ENCODE measurements at regions not wholly inside any gene's neighbourhood (a gene's known extent, or its start where the extent isn't known, plus 50 kb on each side); places are given as distances from the start of the nearest gene placed in this dataset.

DNA sequence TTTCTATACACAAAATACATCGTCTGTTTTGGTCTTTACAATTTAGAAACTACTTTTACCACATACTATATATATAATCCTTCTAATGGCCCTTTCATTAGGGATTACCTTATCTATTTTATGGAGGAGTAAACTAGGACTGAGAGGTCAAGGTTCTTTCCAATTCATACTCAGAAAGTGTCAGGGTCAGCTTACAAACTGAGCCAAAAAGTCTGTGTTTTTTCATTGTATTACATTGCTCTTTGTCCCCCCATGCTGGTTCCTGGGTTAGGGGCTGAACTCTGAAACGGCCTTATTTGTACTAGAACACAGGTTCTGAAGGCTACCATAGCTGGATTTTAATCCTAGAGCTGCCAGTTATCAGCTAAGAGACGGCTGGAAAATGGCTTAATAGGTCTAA is 368.1 kb downstream of the GRIN2B start (continued):
- TF ChIP-seq, protein P1, sequence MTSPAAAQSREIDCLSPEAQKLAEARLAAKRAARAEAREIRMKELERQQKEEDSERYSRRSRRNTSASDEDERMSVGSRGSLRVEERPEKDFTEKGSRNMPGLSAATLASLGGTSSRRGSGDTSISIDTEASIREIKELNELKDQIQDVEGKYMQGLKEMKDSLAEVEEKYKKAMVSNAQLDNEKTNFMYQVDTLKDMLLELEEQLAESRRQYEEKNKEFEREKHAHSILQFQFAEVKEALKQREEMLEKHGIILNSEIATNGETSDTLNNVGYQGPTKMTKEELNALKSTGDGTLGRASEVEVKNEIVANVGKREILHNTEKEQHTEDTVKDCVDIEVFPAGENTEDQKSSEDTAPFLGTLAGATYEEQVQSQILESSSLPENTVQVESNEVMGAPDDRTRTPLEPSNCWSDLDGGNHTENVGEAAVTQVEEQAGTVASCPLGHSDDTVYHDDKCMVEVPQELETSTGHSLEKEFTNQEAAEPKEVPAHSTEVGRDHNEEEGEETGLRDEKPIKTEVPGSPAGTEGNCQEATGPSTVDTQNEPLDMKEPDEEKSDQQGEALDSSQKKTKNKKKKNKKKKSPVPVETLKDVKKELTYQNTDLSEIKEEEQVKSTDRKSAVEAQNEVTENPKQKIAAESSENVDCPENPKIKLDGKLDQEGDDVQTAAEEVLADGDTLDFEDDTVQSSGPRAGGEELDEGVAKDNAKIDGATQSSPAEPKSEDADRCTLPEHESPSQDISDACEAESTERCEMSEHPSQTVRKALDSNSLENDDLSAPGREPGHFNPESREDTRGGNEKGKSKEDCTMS (CRISPR knock-in tag; conservative IDR thresholded peaks at IDR 0.05): no peak
- TF ChIP-seq, protein P2, sequence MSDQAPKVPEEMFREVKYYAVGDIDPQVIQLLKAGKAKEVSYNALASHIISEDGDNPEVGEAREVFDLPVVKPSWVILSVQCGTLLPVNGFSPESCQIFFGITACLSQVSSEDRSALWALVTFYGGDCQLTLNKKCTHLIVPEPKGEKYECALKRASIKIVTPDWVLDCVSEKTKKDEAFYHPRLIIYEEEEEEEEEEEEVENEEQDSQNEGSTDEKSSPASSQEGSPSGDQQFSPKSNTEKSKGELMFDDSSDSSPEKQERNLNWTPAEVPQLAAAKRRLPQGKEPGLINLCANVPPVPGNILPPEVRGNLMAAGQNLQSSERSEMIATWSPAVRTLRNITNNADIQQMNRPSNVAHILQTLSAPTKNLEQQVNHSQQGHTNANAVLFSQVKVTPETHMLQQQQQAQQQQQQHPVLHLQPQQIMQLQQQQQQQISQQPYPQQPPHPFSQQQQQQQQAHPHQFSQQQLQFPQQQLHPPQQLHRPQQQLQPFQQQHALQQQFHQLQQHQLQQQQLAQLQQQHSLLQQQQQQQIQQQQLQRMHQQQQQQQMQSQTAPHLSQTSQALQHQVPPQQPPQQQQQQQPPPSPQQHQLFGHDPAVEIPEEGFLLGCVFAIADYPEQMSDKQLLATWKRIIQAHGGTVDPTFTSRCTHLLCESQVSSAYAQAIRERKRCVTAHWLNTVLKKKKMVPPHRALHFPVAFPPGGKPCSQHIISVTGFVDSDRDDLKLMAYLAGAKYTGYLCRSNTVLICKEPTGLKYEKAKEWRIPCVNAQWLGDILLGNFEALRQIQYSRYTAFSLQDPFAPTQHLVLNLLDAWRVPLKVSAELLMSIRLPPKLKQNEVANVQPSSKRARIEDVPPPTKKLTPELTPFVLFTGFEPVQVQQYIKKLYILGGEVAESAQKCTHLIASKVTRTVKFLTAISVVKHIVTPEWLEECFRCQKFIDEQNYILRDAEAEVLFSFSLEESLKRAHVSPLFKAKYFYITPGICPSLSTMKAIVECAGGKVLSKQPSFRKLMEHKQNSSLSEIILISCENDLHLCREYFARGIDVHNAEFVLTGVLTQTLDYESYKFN (CRISPR knock-in tag; conservative IDR thresholded peaks at IDR 0.05): peak; percentile 43; the same call in 1 of the 2 replicates
- no peak for TF ChIP-seq DMTF1 (CRISPR knock-in tag; IDR thresholded peaks at IDR 0.05)
- TF ChIP-seq ZMYM3 (CRISPR knock-in tag; IDR thresholded peaks at IDR 0.05): no peak
- peak; percentile 90 for TF ChIP-seq NR2F2 (IDR thresholded peaks at IDR 0.05; ENCODE audit: borderline replicate concordance, low read depth)
- TF ChIP-seq ZNF609 (CRISPR knock-in tag; IDR thresholded peaks at IDR 0.05; ENCODE audit: borderline replicate concordance): 0 out of 2 replicates have a peak, but pooled peaks have one; percentile 15
- TF ChIP-seq NR2F6 (IDR thresholded peaks at IDR 0.05): peak; percentile 74
- TF ChIP-seq NR2F6 (CRISPR knock-in tag; IDR thresholded peaks at IDR 0.05): no peak
- no peak for TF ChIP-seq SALL2 (CRISPR knock-in tag; IDR thresholded peaks at IDR 0.05)

Measured in HepG2 (cell line).